NCI-H1092 treated with DMSO at 0.1 percent for 48 hours (cell line): ENCODE measurements at regions not wholly inside any gene's neighbourhood (a gene's known extent, or its start where the extent isn't known, plus 50 kb on each side); places are given as distances from the start of the nearest gene placed in this dataset.
"Not testable (repeated sequence)": the region's sequence is repeated elsewhere in the genome, so short reads cannot be mapped to it uniquely, and the experiment has no call there.

Source experiments
- DNase-seq: peaks from one replicate; lab custom pipeline; 2025; lab: John Stamatoyannopoulos, UW

DNA sequence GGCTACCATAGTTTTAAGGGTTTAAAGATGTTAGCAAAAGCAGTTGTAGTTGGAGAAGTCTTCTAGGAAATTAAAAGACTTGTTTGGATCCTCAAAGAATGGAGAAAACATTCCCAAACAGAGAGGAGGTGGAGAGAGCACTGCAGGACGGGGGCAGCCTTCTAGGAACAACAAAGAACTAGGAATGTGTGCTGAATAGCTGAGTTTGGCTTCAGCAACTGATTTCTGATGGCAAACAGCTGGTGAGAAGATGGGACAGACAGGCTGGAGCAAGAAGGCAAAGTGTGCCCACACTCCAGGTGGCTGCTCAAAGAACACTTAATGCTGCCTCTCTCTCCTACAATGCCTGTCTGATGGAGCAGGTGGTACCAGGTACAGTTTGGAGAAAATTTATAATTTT is 1331.1 kb downstream of the ADGRL3 start:
- DNase-seq, result no peak

DNA sequence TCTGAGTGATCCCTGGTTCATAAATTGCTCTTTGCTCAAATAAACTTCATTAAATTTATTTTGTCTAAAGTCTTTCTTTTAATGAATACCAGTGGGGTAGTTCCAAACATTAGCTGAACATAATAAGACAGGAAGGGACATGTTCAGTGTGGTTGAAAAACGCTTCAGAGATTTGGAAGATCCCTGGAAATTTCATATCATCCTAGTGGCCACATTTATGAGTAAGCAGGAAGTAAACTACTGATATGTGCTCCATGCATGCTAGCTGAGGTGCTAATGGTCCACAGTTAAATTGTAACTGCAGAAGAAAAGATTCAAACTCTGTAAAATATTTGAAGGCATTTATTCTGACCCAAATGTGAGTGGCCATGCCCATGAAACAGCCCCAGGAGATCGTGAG is 1328.7 kb downstream of the ADGRL3 start:
- DNase-seq, result no peak

DNA sequence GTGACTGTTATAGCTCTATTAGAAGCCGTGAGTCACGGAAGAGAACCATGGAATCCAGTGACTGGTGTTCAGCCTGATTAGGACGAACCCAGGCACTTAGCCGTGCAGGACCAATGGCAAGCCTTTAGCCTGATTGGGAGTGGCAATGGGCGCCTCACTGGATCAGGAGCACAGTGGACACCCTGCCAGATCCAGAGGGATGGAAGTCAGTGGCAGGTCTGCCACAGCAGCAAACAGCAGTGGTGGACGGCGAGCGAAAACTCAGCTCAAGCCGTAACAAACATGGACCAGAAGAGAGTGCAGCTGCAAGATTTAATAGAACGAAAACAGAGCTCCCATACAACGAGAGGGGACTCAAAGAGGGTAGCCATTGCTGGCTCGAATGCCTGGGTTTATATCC is 1326.5 kb downstream of the ADGRL3 start:
- no peak for DNase-seq

DNA sequence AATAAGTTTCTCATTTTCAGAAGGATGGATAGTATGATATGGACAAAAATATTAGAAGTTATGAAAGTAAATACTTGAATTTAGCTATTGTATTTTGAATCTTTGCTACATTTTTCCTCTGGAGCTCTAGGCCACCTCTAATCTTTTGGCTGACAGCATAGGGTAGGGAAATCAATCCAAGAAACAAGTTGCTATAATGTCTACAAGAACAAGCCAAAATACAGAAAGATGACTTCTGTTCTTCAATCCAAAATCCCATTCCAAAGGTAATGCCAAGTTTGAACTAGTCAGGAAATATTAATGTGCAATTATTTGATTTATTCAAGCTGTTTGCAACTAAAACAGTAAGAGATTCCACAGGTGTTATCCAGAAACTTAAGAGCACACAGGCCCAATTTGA is 1323.1 kb downstream of the ADGRL3 start:
- DNase-seq, result no peak

DNA sequence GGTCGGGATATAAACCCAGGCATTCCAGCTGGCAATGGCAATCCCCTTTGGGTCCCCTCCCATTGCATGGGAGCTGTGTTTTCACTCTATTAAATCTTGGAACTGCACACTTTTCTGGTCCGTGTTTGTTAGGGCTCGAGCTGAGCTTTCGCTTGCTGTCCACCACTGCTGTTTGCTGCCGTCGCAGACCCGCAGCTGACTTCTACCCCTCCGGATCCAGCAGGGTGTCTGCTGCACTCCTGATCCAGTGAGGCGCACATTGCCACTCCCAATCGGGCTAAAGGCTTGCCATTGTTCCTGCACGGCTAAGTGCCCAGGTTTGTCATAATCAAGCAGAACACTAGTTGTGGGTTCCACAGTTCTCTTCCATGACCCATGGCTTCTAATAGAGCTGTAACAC is 1322.1 kb downstream of the ADGRL3 start:
- DNase-seq, result no peak

DNA sequence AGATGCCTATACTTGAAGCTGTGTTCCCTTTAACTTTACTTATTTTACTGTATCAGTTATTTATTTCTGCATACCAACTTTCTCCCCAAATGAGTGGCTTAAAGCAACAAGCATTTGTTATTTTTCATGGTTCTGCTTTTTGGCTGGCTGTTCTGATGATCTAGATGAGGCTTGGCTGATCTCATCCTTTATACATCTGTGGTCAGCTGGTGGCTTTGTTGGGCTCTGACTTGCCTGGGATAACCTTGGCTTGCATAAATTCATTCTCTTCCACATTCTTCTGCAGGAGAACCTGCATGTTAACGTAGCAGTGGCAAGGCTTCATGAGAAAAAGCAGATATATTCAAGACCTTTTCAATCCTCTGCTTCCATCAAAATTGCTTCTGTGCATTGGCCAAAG is 1317.6 kb downstream of the ADGRL3 start:
- no peak for DNase-seq

DNA sequence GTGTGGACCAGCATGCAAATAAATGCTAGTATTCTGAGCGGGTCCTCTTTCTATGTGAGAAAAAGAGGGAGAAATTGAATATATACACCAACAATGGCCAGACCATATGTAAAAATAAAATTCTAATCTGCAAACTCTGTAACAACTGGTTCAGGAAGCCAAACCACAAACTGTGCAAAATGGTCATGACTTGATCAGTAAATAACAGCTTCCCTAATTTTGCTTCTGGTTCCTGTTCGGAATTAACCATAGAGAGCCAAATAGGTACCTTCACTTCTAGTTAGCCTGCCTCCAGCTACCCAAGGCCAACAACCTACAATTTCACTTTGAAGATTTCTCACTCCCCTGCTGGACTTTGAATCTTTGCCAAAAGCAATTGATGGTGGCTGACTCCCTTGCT is 1313.2 kb downstream of the ADGRL3 start:
- no peak for DNase-seq

DNA sequence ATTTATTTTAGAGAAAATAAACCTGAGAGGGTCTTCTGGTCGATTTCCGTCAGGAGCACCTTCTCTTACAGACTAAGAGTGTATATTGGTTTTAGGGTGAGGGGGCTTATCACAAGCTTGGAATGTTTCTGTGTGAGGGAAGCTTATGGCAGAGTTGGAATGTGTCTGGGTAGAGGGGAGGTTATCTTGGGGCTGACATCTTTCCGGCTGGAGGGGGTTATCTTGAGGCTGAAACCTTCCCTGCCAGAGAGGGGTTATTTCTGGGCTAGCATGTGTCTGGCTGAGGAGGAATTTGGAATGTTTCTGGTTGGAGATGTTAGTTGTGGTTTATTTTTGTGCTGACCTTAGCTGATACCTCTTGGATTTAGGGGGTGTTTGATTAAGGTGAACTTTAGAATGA is 1312.1 kb downstream of the ADGRL3 start:
- DNase-seq, result no peak

DNA sequence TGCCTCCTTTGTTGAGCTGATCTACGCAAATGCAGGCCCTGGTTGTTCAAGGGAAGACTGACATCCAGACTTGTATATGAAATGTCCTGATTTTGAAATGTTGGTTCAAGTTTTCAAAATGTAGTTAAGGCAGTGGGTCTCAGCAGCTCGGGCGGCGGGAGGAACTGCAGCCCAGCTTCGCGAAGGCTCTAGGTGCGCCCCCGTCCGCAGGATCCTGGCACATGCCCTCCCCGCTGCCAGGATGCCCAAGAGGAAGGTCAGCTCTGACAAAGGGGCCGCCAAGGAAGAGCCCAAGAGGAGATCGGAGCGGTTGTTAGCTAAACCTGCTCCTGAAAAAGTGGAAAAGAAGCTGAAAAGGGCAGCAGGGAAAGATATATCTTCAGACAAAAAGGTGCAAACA is 1310.1 kb downstream of the ADGRL3 start:
- no peak for DNase-seq

DNA sequence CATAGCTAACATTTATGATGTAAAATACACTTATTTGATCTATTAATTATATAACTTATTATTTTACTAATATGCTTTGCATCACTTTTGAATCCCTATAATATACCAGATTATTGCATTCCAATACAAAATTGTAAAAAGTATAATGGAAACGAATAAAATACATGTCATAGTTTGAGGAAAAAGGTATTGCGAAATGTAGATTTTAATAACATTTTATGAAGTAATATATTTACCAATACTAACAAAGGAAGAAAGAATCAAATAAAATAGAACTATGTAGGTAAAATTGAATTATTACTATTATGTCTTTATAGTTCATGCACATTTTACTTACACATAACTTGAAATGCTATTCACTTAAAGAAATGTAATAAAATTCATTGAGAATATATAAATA is 1300.2 kb downstream of the ADGRL3 start:
- no peak for DNase-seq

DNA sequence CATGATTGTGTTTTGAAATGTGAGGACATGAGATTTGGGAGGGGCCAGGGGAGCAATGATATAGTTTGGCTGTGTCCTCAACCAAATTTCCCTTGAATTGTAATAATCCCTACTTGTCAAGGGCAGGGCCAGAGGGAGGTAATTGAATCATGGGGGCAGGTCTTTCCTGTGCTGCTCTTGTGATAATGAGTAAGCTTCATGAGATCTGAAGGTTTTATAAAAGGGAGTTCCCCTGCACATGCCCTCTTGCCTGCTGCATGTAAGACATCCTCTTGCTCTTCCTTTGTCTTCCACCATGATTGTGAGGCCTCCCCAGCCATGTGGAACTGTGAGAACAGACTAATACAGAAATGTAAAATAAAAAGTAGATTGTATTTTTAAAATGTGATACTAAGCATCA is 1294.9 kb downstream of the ADGRL3 start:
- DNase-seq, result no peak

DNA sequence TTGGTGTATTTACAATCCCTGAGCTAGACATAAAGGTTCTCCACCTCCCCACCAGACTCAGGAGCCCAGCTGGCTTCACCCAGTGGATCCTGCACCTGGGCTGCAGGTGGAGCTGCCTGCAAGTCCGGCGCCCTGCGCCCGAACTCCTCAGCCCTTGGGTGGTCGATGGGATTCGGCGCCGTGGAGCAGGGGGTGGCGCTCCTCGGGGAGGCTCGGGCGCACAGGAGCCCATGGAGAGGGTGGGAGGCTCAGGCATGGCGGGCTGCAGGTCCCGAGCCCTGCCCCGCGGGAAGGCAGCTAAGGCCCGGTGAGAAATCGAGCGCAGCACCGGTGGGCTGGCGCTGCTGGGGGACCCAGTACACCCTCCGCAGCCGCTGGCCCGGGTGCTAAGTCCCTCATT is 1291.6 kb downstream of the ADGRL3 start:
- DNase-seq, result not testable (repeated sequence)

DNA sequence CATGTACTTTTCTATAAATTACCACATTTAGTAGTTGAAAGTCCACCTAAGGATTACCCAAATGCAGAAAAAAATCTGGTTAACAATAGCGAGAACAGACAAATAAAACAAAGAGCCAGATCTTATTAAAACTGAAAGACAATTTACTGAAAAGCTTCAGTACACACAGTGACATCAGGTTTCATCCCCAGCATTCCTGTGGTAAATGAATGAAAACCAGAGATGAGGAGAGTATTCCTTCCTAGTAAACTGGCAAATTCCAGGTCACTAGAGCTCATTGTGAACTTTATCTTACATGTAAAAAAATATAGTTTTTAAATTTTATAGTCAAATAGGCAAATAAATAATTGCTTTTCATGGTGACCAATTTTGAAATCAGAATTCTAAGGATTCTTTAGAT is 1290.5 kb downstream of the ADGRL3 start:
- DNase-seq, result no peak

DNA sequence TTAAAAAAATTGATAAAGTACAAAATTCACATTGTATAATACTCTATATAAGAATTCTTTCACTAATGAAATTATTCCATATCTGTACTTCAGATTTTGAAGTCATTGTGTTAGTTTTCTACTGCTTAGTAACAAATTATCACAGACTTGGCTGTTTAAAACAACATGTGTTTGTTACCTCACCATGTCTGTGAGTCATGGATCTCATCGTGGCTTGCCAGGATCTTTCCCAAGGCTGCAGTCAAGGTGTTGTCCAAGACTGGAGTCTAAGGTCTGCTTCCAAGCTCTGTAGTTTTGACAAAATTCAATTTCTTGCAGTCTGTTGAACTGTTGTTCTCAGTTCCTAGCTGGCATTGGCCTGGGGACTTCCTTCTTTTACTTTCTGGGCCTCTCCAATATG is 1286.9 kb downstream of the ADGRL3 start:
- DNase-seq, result no peak

DNA sequence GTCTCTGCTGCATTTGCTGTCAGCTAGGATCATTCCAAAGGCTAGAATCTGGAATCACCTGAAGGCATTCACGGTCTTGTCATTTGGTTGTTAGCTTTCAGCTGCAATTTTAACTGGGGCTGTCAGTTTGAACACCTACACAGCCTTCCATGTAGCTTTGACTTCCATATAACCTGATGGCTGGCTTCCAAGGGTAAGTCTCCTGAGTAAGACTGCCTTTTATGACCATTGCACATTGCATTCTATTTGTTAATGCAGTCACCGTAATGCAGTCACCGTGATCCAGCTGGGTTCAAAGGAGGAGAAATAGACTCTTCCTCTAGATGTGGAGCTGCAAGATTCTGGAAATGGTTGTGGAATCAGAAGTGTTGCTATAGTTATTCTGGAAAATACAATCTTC is 1284.2 kb downstream of the ADGRL3 start:
- DNase-seq, result no peak

DNA sequence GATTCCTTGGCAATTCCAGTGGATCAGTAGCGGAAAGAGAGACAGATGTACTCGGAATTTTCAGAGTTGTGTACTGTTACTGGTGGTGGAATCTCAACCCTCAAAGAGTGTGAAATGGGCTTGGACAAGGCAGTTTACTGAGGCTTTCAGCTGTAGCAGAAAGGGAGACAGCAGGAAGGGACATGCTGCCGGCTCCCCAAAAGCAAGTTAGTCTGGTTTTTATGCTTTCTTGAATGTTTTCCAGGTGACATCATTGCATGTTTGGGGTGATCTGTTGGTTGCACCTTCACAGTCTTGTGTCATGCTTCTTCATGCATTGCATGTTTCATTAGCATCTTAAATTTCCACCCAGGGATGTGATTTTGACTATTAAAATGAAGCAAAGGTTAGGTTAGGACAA is 1282.2 kb downstream of the ADGRL3 start:
- no peak for DNase-seq

DNA sequence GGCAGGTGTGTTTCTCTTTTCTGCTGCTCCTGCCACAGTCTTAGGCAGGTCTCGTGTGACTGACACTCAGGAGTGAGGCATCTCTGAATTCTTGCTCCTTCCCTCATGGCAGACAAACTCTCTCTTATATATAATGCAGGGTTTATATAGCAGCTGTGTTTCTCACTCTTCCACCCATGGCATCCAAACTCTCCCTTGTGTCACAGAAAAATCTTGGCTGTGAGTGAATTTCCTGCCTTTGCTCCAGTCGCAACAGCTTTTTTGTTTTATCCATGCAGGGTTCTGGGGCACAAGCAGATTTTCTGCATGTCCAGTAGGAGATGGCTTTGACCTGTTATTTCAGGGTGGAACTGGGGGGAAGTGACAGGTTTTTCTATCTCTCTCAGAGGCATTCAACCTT is 1275.5 kb downstream of the ADGRL3 start:
- DNase-seq, result no peak

DNA sequence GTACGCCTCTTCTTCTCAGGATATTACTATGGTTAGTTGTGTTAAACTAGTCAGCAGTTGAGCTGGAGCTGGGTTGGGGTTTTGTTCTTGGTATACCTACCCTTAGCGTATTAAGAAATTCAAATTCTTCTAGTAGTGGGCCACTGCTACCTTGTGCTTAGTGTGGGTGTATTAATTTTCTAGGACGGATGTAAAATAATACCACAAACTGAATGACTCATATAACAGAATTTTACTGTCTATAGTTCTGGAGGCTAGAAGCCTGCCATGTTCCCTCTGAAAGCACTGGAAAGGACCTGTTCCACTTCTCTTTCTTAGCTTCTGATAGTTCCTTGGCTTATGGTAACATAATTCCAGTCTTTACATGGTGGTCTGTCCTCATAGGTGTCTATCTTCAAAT is 1274.7 kb downstream of the ADGRL3 start:
- DNase-seq, result no peak

DNA sequence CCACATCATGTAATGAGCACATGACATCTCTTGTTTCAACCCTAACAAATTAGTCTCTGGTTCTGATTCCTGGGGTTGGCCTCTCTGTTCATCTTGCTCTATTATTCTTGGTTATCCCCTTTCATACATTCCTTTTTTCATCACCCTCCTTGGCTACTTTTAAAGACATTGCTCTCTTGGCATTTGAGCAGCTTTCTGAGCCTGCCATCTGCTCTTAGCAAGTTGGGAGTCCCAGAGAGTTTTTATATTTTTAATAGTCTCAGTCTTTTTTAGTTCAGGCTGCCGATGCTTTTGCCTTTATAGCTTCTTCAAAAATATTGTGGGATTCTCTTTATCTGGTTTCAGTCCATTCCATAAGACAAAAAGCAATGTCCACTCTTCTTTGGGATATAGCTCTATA is 1270.9 kb downstream of the ADGRL3 start:
- DNase-seq, result no peak

DNA sequence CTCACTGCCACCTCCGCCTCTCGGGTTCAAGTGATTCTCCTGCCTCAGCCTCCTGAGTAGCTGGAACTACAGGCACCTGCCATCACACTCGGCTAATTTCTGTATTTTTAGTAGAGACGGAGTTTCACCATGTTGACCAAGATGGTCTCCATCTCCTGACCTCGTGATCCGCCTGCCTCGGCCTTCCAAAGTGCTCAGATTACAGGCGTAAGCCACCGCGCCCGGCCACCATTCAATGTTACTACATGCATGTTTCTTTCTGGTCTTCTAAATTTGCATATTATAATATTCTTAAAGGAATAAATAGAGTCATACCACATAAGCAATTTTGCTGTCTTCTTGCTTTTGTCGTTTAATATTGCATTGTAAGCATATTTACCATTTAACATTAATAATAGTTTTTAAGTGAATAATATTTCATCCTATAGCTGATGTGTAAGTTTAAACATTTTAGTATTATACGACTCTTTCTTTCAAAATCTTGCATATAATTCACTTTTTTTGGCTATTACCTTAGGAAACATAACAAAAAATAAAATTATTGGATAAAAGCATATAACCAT is 1270.4 kb downstream of the ADGRL3 start:
- DNase-seq, result no peak

DNA sequence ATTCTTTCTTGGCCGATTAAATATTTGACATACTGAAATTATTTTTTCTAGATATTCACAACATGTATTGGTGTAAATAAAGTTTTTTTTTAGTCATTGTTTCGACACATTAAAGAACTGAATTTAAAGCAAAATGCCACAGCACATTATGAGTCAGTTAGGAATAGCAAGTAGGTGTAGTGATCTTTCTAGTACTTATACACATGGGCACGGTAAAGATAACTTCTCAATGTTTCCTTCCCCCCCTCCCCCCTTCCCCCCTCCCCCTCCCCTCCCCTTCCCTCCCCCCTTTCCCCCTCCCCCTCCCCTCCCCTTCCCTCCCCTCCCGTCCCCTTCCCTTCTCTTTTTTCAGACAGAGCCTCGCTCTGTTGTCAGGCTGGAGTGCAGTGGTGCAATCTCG is 1269.9 kb downstream of the ADGRL3 start:
- no peak for DNase-seq

DNA sequence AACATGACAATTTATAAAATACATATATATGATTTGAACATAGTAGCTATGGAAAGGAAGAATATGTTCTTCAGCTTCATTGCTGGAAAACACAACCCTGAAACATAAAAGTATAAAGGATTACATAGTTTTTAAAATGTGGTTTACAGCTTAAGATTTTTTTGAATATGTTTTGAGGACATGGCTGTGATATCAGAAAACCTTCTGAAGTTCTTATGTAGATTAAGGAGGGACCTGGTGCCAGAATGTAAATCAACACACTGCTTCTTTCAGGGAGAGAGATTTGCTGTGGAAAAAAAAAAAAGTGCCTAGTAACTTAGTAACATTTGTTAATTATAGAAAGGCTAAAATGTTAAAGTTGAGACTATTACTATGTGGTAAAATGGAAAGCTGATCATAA is 1261.8 kb downstream of the ADGRL3 start:
- no peak for DNase-seq

DNA sequence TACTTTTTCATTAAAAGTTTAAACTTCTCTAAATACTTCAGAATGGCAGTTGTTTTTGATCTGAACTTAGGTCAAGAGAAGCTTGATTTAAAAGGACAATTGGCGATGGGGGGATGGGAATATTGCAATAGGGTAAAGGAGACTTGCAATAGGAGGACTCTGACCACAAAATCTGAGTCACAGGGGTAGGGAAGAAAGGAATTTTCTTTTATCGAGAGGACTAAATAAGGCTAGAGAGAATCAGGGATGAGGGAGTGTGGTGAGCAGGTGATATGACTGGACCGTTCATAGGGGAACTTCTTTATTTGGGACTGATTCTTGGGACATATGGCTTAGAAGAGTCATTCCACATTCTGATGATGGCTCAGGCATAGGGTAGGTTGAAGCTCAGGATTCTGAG is 1260.2 kb downstream of the ADGRL3 start:
- no peak for DNase-seq

DNA sequence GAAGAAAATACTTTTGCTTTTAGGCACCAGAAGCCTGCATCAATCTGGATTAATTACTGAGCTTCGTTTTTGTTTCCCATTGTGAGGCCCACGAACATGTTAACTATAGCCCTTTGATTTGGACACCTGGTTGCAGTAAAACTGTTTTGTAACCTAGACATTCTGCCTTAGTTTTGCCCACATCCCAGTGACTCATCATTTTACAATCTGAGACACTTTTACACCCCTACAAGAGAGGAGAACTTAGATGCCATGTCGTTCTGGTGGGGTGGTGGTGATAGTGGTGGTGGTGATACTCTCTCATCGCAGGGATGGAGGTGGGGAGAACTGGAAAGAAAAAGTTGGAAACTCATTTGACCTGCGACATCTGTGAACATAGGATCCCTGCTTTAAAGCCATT is 1257.2 kb downstream of the ADGRL3 start:
- DNase-seq, result no peak

DNA sequence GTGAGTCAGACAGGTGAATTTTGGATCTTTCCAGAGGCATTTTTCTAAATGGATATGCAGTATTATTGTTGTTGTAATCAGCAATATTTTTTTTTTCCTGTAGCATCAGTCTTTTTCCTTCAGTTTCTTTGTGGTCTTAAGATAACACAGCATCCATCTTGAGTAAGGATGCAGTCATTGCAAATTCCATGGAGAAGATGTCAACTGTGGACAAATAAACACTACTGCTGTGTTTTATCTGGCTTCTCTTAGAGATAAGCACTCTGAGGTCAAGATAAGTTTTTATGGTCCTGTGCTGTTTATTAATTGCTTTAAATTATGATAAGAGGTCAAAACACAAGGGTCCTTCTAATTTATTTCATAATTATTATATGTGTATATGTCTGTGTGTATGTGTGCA is 1255.7 kb downstream of the ADGRL3 start:
- DNase-seq, result no peak
